Osteocyte (in vitro differentiated cells): ENCODE measurements at regions not wholly inside any gene's neighbourhood (a gene's known extent, or its start where the extent isn't known, plus 50 kb on each side); places are given as distances from the start of the nearest gene placed in this dataset.

Experiments
- DNase-seq: peaks from one replicate; pipeline ENCODE4 v3.0.0; 2021; ENCODE audit warnings: mixed read lengths; ENCODE audit not compliant: unreplicated experiment; ENCODE audit errors: extremely low spot score
- H3K27ac Mint-ChIP-seq: one replicate; pipeline ENCODE4 v1.8.0; 2021; ENCODE audit warnings: mild to moderate bottlenecking, mixed read lengths; ENCODE audit not compliant: unreplicated experiment
- H3K27me3 Mint-ChIP-seq: one replicate; pipeline ENCODE4 v1.8.0; 2021; ENCODE audit warnings: mixed read lengths; ENCODE audit not compliant: unreplicated experiment
- H3K36me3 Mint-ChIP-seq: one replicate; pipeline ENCODE4 v1.8.0; 2021; ENCODE audit warnings: mixed read lengths; ENCODE audit not compliant: unreplicated experiment
- H3K4me1 Mint-ChIP-seq: one replicate; pipeline ENCODE4 v1.8.0; 2021; ENCODE audit warnings: mixed read lengths; ENCODE audit not compliant: unreplicated experiment
- H3K4me3 Mint-ChIP-seq: one replicate; pipeline ENCODE4 v1.8.0; 2021; ENCODE audit warnings: mild to moderate bottlenecking, moderate library complexity, mixed read lengths; ENCODE audit not compliant: unreplicated experiment
- H3K9me3 Mint-ChIP-seq: one replicate; pipeline ENCODE4 v1.8.0; 2021; ENCODE audit warnings: mixed read lengths; ENCODE audit not compliant: unreplicated experiment
- CTCF ChIP-seq: fragments of 200-600 bp; sonication (generic); IDR thresholded peaks from 2 replicates; pipeline ENCODE4 v1.5.0; 2021; ENCODE audit warnings: antibody characterized with exemption, mild to moderate bottlenecking, moderate library complexity

GRCh38 chr16:86679490-86679889 is 101.1 kb downstream of the FOXL1 start:
- no peak overlapping the region for H3K4me3 Mint-ChIP-seq
- no peaks in the 10 kb centered on the region for H3K9me3 Mint-ChIP-seq
- H3K4me1 Mint-ChIP-seq: peaks cover 37% of the 10 kb centered on the region

GRCh38 chr16:86680162-86680561 is 101.8 kb downstream of the FOXL1 start:
- peak overlapping the region; percentile 83 for H3K27ac Mint-ChIP-seq
- no peak for TF ChIP-seq CTCF
- H3K4me1 Mint-ChIP-seq: peaks cover 37% of the 10 kb centered on the region
- DNase-seq: no peak
- peak overlapping the region; percentile 14 for H3K4me3 Mint-ChIP-seq
- H3K36me3 Mint-ChIP-seq: peaks cover 2% of the 10 kb centered on the region
- no peaks in the 10 kb centered on the region for H3K9me3 Mint-ChIP-seq
- no peaks in the 10 kb centered on the region for H3K27me3 Mint-ChIP-seq

More at GRCh38 chr16:86679490-86679889, 101.1 kb downstream of the FOXL1 start:
- Mint-ChIP-seq H3K27ac (peak overlapping the region; percentile 83), H3K36me3 (peaks cover 2% of the 10 kb centered on the region), H3K27me3 (no peaks in the 10 kb centered on the region)
- no peak for DNase-seq
- no peak for TF ChIP-seq CTCF

- Mint-ChIP-seq H3K4me3 (peak overlapping the region; percentile 50), H3K36me3 (peaks cover 2% of the 10 kb centered on the region), H3K4me1 (peaks cover 36% of the 10 kb centered on the region), H3K9me3 (no peaks in the 10 kb centered on the region), H3K27me3 (no peaks in the 10 kb centered on the region), H3K27ac (peak overlapping the region; percentile 83)
- no peak for DNase-seq
- TF ChIP-seq CTCF: no peak
Measured at GRCh38 chr16:86680661-86681030, 102.3 kb downstream of the FOXL1 start.

- H3K4me1 Mint-ChIP-seq: peaks cover 31% of the 10 kb centered on the region
Measured at GRCh38 chr16:86681031-86681756, 102.8 kb downstream of the FOXL1 start.

GRCh38 chr16:86681757-86682106 is 103.4 kb downstream of the FOXL1 start:
- Mint-ChIP-seq H3K9me3 (no peaks in the 10 kb centered on the region), H3K27ac (peak overlapping the region; percentile 83), H3K4me3 (no peak overlapping the region), H3K4me1 (peaks cover 29% of the 10 kb centered on the region), H3K27me3 (no peaks in the 10 kb centered on the region), H3K36me3 (peaks cover 4% of the 10 kb centered on the region)
- no peak for DNase-seq
- TF ChIP-seq CTCF: no peak

More at GRCh38 chr16:86681031-86681756, 102.8 kb downstream of the FOXL1 start:
- peaks cover 4% of the 10 kb centered on the region for H3K36me3 Mint-ChIP-seq
- no peaks in the 10 kb centered on the region for H3K9me3 Mint-ChIP-seq
- H3K4me3 Mint-ChIP-seq: peak overlapping the region; percentile 29
- DNase-seq: no peak
- peak overlapping the region; percentile 83 for H3K27ac Mint-ChIP-seq
- no peak for TF ChIP-seq CTCF
- H3K27me3 Mint-ChIP-seq: no peaks in the 10 kb centered on the region
